HepG2 (cell line): ENCODE measurements at regions not wholly inside any gene's neighbourhood (a gene's known extent, or its start where the extent isn't known, plus 50 kb on each side); places are given as distances from the start of the nearest gene placed in this dataset.
A peak's percentile ranks its signal among the peaks of the same experiment; 100 is the strongest.

Source experiments
- CCAR2 ChIP-seq: fragments of 200-400 bp; formaldehyde crosslinking; optimal IDR thresholded peaks from 2 replicates; pipeline ENCODE3; 2018; ENCODE audit warnings: low read depth, mild to moderate bottlenecking, low read length, moderate library complexity
- EZH2 ChIP-seq: conservative IDR thresholded peaks from 2 replicates; pipeline ENCODE4 v1.6.1; 2012; ENCODE audit warnings: mild to moderate bottlenecking, low read depth, low read length, moderate library complexity
- GATA4 ChIP-seq: sonication (generic); IDR thresholded peaks from 2 replicates; pipeline ENCODE4 v1.6.1; 2016; ENCODE audit warnings: antibody characterized with exemption, low read depth, borderline replicate concordance
- HNF4A ChIP-seq: sonication (generic); formaldehyde crosslinking; IDR thresholded peaks from 2 replicates; pipeline ENCODE4 v1.4.0; 2020; ENCODE audit warnings: missing genetic modification reagents
- HOXA9 ChIP-seq: sonication (generic); formaldehyde crosslinking; IDR thresholded peaks from 2 replicates; pipeline ENCODE4 v1.8.1; 2022; ENCODE audit warnings: missing genetic modification reagents, mild to moderate bottlenecking, moderate library complexity, borderline replicate concordance
- REL ChIP-seq: sonication (generic); formaldehyde crosslinking; conservative IDR thresholded peaks from 2 replicates; pipeline ENCODE4 v1.8.0; 2022; ENCODE audit warnings: mild to moderate bottlenecking, missing genetic modification reagents, moderate library complexity
- REPIN1 ChIP-seq: sonication (generic); formaldehyde crosslinking; IDR thresholded peaks from 2 replicates; pipeline ENCODE4 v1.8.0; 2022; ENCODE audit warnings: missing genetic modification reagents, low read depth, mild to moderate bottlenecking, borderline replicate concordance
- SETDB1 ChIP-seq: sonication (generic); formaldehyde crosslinking; IDR thresholded peaks from 2 replicates; pipeline ENCODE4 v1.5.1; 2020; ENCODE audit warnings: missing genetic modification reagents, mild to moderate bottlenecking, borderline replicate concordance
- SMAD9 ChIP-seq: sonication (generic); formaldehyde crosslinking; IDR thresholded peaks from 2 replicates; pipeline ENCODE4 v1.5.1; 2020; ENCODE audit warnings: mild to moderate bottlenecking, missing genetic modification reagents
- ZBTB2 ChIP-seq: sonication (generic); formaldehyde crosslinking; IDR thresholded peaks from 2 replicates; pipeline ENCODE4 v1.8.0; 2022; ENCODE audit warnings: low read depth, missing genetic modification reagents
- ZBTB3 ChIP-seq: sonication (generic); formaldehyde crosslinking; IDR thresholded peaks from 2 replicates; pipeline ENCODE4 v1.4.0; 2020; ENCODE audit warnings: low read depth, mild to moderate bottlenecking, moderate library complexity, missing genetic modification reagents, borderline replicate concordance
- ZFP37 ChIP-seq: sonication (generic); formaldehyde crosslinking; IDR thresholded peaks from 2 replicates; pipeline ENCODE4 v1.4.0; 2020; ENCODE audit warnings: missing genetic modification reagents, borderline replicate concordance
- ZNF232 ChIP-seq: sonication (generic); formaldehyde crosslinking; IDR thresholded peaks from 2 replicates; pipeline ENCODE4 v1.4.0; 2020; ENCODE audit warnings: missing genetic modification reagents, borderline replicate concordance
- ZNF513 ChIP-seq: sonication (generic); formaldehyde crosslinking; conservative IDR thresholded peaks from 2 replicates; pipeline ENCODE4 v1.5.0; 2020; ENCODE audit warnings: missing genetic modification reagents
- ZNF598 ChIP-seq: sonication (generic); formaldehyde crosslinking; IDR thresholded peaks from 2 replicates; pipeline ENCODE4 v1.5.1; 2020; ENCODE audit warnings: mild to moderate bottlenecking, missing genetic modification reagents, borderline replicate concordance
- ZNF747 ChIP-seq: sonication (generic); formaldehyde crosslinking; IDR thresholded peaks from 2 replicates; pipeline ENCODE4 v1.8.1; 2023; ENCODE audit warnings: missing genetic modification reagents, mild to moderate bottlenecking, borderline replicate concordance
- ZNF761 ChIP-seq: sonication (generic); formaldehyde crosslinking; conservative IDR thresholded peaks from 2 replicates; pipeline ENCODE4 v1.4.0; 2020; ENCODE audit warnings: mild to moderate bottlenecking, missing genetic modification reagents
- ZSCAN30 ChIP-seq: sonication (generic); formaldehyde crosslinking; IDR thresholded peaks from 2 replicates; pipeline ENCODE4 v1.5.0; 2020; ENCODE audit warnings: mild to moderate bottlenecking, missing genetic modification reagents
- TF ChIP-seq, protein P1 (sequence below): sonication (generic); formaldehyde crosslinking; IDR thresholded peaks from 2 replicates; pipeline ENCODE4 v1.5.1; 2020; ENCODE audit warnings: missing genetic modification reagents, mild to moderate bottlenecking, borderline replicate concordance
- TF ChIP-seq, protein P2 (sequence below): sonication (generic); formaldehyde crosslinking; IDR thresholded peaks from 2 replicates; pipeline ENCODE4 v1.5.1; 2020; ENCODE audit warnings: mild to moderate bottlenecking, moderate library complexity, missing genetic modification reagents
- TF ChIP-seq, protein P3 (sequence below): sonication (generic); formaldehyde crosslinking; IDR thresholded peaks from 2 replicates; pipeline ENCODE4 v1.8.0; 2022; ENCODE audit warnings: missing genetic modification reagents, mild to moderate bottlenecking, inconsistent platforms, borderline replicate concordance

- TF ChIP-seq, protein P1, sequence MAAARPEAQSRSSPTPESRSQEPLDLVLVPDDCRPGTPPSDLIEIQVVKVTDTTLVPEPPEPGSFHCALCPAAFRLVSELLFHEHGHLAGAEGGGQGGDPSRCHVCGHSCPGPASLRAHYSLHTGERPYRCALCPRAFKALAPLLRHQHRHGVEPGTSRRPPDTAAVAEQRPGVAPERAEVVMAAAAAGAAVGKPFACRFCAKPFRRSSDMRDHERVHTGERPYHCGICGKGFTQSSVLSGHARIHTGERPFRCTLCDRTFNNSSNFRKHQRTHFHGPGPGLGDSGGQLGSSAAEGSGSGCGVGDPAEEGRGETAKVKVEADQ (CRISPR knock-in tag), result no peak
- TF ChIP-seq ZBTB2 (0 out of 2 replicates have a peak, but pooled peaks have one; percentile 35), GATA4 (peak; percentile 68), SETDB1 (no peak), ZSCAN30 (CRISPR knock-in tag) (0 out of 2 replicates have a peak, but pooled peaks have one; percentile 71), SMAD9 (CRISPR knock-in tag) (0 out of 2 replicates have a peak, but pooled peaks have one; percentile 16), ZNF761 (CRISPR knock-in tag) (peak; percentile 67; the same call in 1 of the 2 replicates), ZNF232 (CRISPR knock-in tag) (peak; percentile 89; the same call in 1 of the 2 replicates), EZH2 (no peak), REL (no peak; the same call in 1 of the 2 replicates), ZNF747 (CRISPR knock-in tag) (0 out of 2 replicates have a peak, but pooled peaks have one; percentile 52), HNF4A (CRISPR knock-in tag) (peak; percentile 98), REPIN1 (CRISPR knock-in tag) (peak; percentile 100), HOXA9 (peak; percentile 83; the same call in 1 of the 2 replicates), ZBTB3 (CRISPR knock-in tag) (peak; percentile 100), ZNF598 (CRISPR knock-in tag) (no peak), ZNF513 (0 out of 2 replicates have a peak, but pooled peaks have one; percentile 26), ZFP37 (CRISPR knock-in tag) (peak; percentile 49; the same call in 1 of the 2 replicates), CCAR2 (peak; percentile 83)
- TF ChIP-seq, protein P2, sequence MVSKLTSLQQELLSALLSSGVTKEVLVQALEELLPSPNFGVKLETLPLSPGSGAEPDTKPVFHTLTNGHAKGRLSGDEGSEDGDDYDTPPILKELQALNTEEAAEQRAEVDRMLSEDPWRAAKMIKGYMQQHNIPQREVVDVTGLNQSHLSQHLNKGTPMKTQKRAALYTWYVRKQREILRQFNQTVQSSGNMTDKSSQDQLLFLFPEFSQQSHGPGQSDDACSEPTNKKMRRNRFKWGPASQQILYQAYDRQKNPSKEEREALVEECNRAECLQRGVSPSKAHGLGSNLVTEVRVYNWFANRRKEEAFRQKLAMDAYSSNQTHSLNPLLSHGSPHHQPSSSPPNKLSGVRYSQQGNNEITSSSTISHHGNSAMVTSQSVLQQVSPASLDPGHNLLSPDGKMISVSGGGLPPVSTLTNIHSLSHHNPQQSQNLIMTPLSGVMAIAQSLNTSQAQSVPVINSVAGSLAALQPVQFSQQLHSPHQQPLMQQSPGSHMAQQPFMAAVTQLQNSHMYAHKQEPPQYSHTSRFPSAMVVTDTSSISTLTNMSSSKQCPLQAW (CRISPR knock-in tag), result peak; percentile 98
- TF ChIP-seq, protein P3, sequence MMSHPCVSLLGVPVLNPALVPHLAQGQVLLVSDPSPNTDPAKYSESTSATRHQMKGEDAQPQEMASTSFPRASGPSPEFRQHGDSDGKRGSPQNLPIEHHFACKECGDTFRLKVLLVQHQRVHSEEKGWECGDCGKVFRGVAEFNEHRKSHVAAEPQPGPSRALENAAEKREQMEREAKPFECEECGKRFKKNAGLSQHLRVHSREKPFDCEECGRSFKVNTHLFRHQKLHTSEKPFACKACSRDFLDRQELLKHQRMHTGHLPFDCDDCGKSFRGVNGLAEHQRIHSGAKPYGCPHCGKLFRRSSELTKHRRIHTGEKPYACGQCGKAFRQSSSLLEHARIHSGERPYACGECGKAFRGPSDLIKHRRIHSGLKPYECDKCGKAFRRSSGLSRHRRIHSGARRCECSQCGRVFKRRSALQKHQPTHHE, result 0 out of 2 replicates have a peak, but pooled peaks have one; percentile 27
Measured at GRCh38 chr16:10265770-10266615, 83.8 kb upstream of the GRIN2A start (continued).
